WERI-Rb-1 (cell line): ENCODE measurements at regions not wholly inside any gene's neighbourhood (a gene's known extent, or its start where the extent isn't known, plus 50 kb on each side); places are given as distances from the start of the nearest gene placed in this dataset.
"Not testable (repeated sequence)": the region's sequence is repeated elsewhere in the genome, so short reads cannot be mapped to it uniquely, and the experiment has no call there.

Experiments used
- DNase-seq: peaks from one replicate; pipeline ENCODE4 v3.0.0-alpha.2; 2020
- H3K27ac ChIP-seq: fragments of 250-450 bp; sonication (Bioruptor Pico); 2 replicates; pipeline ENCODE4 v1.5.1; 2020; ENCODE audit warnings: mild to moderate bottlenecking, moderate library complexity
- H3K27me3 ChIP-seq: fragments of 250-450 bp; sonication (Bioruptor Pico); 2 replicates; pipeline ENCODE4 v1.5.1; 2021; ENCODE audit warnings: mild to moderate bottlenecking, low read depth, moderate library complexity; ENCODE audit not compliant: insufficient read depth, severe bottlenecking
- H3K36me3 ChIP-seq: fragments of 250-450 bp; sonication (Bioruptor Pico); 2 replicates; pipeline ENCODE4 v1.5.1; 2020; ENCODE audit warnings: mild to moderate bottlenecking, moderate library complexity
- H3K4me3 ChIP-seq: 2 replicates; pipeline ENCODE4 v1.5.1; 2011; ENCODE audit warnings: low read depth, mild to moderate bottlenecking, control low read depth, low read length
- H3K9me3 ChIP-seq: fragments of 250-450 bp; sonication (Bioruptor Pico); 2 replicates; pipeline ENCODE4 v1.5.1; 2021; ENCODE audit warnings: mild to moderate bottlenecking, moderate library complexity; ENCODE audit not compliant: severe bottlenecking
- TF ChIP-seq, protein P1 (sequence below): IDR thresholded peaks from 2 replicates; pipeline ENCODE4 v1.5.1; 2011; ENCODE audit warnings: low read depth, mild to moderate bottlenecking, control low read depth, inconsistent platforms, low read length

- Histone ChIP-seq H3K27ac (no peak overlapping the region), H3K4me3 (no peak overlapping the region), H3K27me3 (peaks cover 76% of the 10 kb centered on the region), H3K36me3 (no peaks in the 10 kb centered on the region), H3K9me3 (no peaks in the 10 kb centered on the region)
- no peak for DNase-seq
- TF ChIP-seq, protein P1, sequence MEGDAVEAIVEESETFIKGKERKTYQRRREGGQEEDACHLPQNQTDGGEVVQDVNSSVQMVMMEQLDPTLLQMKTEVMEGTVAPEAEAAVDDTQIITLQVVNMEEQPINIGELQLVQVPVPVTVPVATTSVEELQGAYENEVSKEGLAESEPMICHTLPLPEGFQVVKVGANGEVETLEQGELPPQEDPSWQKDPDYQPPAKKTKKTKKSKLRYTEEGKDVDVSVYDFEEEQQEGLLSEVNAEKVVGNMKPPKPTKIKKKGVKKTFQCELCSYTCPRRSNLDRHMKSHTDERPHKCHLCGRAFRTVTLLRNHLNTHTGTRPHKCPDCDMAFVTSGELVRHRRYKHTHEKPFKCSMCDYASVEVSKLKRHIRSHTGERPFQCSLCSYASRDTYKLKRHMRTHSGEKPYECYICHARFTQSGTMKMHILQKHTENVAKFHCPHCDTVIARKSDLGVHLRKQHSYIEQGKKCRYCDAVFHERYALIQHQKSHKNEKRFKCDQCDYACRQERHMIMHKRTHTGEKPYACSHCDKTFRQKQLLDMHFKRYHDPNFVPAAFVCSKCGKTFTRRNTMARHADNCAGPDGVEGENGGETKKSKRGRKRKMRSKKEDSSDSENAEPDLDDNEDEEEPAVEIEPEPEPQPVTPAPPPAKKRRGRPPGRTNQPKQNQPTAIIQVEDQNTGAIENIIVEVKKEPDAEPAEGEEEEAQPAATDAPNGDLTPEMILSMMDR = no peak
Measured at GRCh38 chr5:32534041-32534440, 51.3 kb upstream of the SUB1 start.

- H3K36me3 ChIP-seq = no peaks in the 10 kb centered on the region
- no peak overlapping the region for H3K4me3 ChIP-seq
- H3K27ac ChIP-seq = no peak overlapping the region
- no peak for DNase-seq
- H3K9me3 ChIP-seq = no peaks in the 10 kb centered on the region
- peaks cover 77% of the 10 kb centered on the region for H3K27me3 ChIP-seq
- TF ChIP-seq, protein P1 = no peak
Measured at GRCh38 chr5:32531885-32532520, 53.4 kb upstream of the SUB1 start.

DNA sequence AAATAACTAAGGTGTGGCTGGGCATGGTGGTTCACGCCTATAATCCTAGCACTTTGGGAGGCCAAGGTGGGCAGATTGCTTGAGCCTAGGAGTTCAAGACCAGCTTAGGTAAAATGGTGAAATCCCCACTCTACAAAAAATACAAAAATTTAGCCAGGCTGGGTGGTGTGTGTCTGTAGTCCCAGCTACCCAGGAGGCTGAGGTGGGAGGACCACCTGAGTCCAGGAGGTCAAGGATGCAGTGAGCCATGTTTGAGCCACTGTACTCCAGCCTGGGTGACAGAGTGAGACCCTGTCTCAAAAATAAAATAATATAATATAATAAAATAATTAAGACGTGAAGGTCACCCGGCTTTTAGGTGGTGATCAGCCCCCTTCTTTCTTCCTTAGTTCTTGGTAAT, 58.0 kb upstream of the SUB1 start:
- DNase-seq, H3K36me3 ChIP-seq, H3K4me3 ChIP-seq, H3K27ac ChIP-seq, H3K9me3 ChIP-seq: not testable (repeated sequence)
- peaks cover 78% of the 10 kb centered on the region for H3K27me3 ChIP-seq

GRCh38 chr5:32526810-32527209, 58.5 kb upstream of the SUB1 start:
- TF ChIP-seq, protein P1 = no peak
- H3K27ac ChIP-seq = no peak overlapping the region
- no peak overlapping the region for H3K4me3 ChIP-seq

GRCh38 chr5:32523625-32524024, 61.7 kb upstream of the SUB1 start:
- Histone ChIP-seq H3K36me3 (no peaks in the 10 kb centered on the region), H3K9me3 (peaks cover 3% of the 10 kb centered on the region), H3K4me3 (no peak overlapping the region), H3K27me3 (peaks cover 79% of the 10 kb centered on the region), H3K27ac (no peak overlapping the region)
- DNase-seq = no peak
- TF ChIP-seq, protein P1 = 0 out of 2 replicates have a peak, but pooled peaks have one; percentile 15

More at GRCh38 chr5:32526810-32527209, 58.5 kb upstream of the SUB1 start:
- Histone ChIP-seq H3K36me3 (no peaks in the 10 kb centered on the region), H3K27me3 (peaks cover 78% of the 10 kb centered on the region), H3K9me3 (no peaks in the 10 kb centered on the region)
- DNase-seq = no peak

- Histone ChIP-seq H3K4me3 (no peak overlapping the region), H3K27ac (no peak overlapping the region), H3K9me3 (peaks cover 3% of the 10 kb centered on the region), H3K36me3 (no peaks in the 10 kb centered on the region), H3K27me3 (peaks cover 82% of the 10 kb centered on the region)
- TF ChIP-seq, protein P1 = no peak
- no peak for DNase-seq
Measured at GRCh38 chr5:32522429-32523143, 62.8 kb upstream of the SUB1 start.
